GM19463 (cell line): ENCODE measurements at regions not wholly inside any gene's neighbourhood (a gene's known extent, or its start where the extent isn't known, plus 50 kb on each side); places are given as distances from the start of the nearest gene placed in this dataset.

Experiments
- ATAC-seq: cut with Tn5 transposase; IDR thresholded peaks from one replicate; pipeline ENCODE4 v1.9.1; 2021; ENCODE audit warnings: mild to moderate bottlenecking, moderate library complexity; ENCODE audit not compliant: unreplicated experiment

GRCh38 chr2:120948662-120949011 is 213.0 kb downstream of the GLI2 start:
- ATAC-seq = no peak

- no peak for ATAC-seq
Measured at GRCh38 chr2:120949027-120949956, 213.6 kb downstream of the GLI2 start.

GRCh38 chr2:120949957-120950590 is 214.4 kb downstream of the GLI2 start:
- ATAC-seq = no peak

GRCh38 chr2:120951693-120952092 is 216.0 kb downstream of the GLI2 start:
- no peak for ATAC-seq

- no peak for ATAC-seq
Measured at GRCh38 chr2:120952318-120952717, 216.7 kb downstream of the GLI2 start.

GRCh38 chr2:120953066-120953756 is 217.5 kb downstream of the GLI2 start:
- no peak for ATAC-seq

- ATAC-seq = no peak
Measured at GRCh38 chr2:120953843-120954584, 218.3 kb downstream of the GLI2 start.

- ATAC-seq = no peak
Measured at GRCh38 chr2:120954939-120955338, 219.3 kb downstream of the GLI2 start.

GRCh38 chr2:120955427-120955826 is 219.8 kb downstream of the GLI2 start:
- ATAC-seq = no peak

GRCh38 chr2:120956486-120957156 is 221.0 kb downstream of the GLI2 start:
- no peak for ATAC-seq

GRCh38 chr2:120957905-120958304 is 222.2 kb downstream of the GLI2 start:
- no peak for ATAC-seq

- ATAC-seq = no peak
Measured at GRCh38 chr2:120958623-120959366, 223.1 kb downstream of the GLI2 start.

GRCh38 chr2:120959426-120959825 is 223.8 kb downstream of the GLI2 start:
- ATAC-seq = no peak

- ATAC-seq = no peak
Measured at GRCh38 chr2:120960770-120961366, 225.2 kb downstream of the GLI2 start.

- no peak for ATAC-seq
Measured at GRCh38 chr2:120961396-120961795, 225.7 kb downstream of the GLI2 start.

- ATAC-seq = no peak
Measured at GRCh38 chr2:120963997-120964705, 228.5 kb downstream of the GLI2 start.

- no peak for ATAC-seq
Measured at GRCh38 chr2:120964819-120965218, 229.2 kb downstream of the GLI2 start.

GRCh38 chr2:120966510-120967254 is 231.0 kb downstream of the GLI2 start:
- no peak for ATAC-seq
